H1 (cell line): ENCODE measurements at regions not wholly inside any gene's neighbourhood (a gene's known extent, or its start where the extent isn't known, plus 50 kb on each side); places are given as distances from the start of the nearest gene placed in this dataset.

ENCODE experiments used
- CTCF ChIA-PET: fragments of 300-600 bp; sonication (Branson Sonifier 250); formaldehyde crosslinking; loops from one replicate; lab custom pipeline; 2021; ENCODE audit not compliant: partially characterized antibody; lab: Charles Lee
- POLR2A ChIA-PET: fragments of 300-600 bp; sonication (Branson Sonifier 250); formaldehyde crosslinking; loops from one replicate; lab custom pipeline; 2021; ENCODE audit warnings: inconsistent platforms; ENCODE audit not compliant: partially characterized antibody; lab: Charles Lee
- DNase-seq, 2 experiments: peaks; one replicate each; pipeline versions ENCODE4 v3.0.0 to v3.0.0-alpha.2; 2010 to 2022; ENCODE audit warnings: low spot score in 2 of 2, low read depth in 1 of 2, mixed read lengths in 1 of 2
- FAIRE-seq: peaks from 2 replicates; lab custom pipeline; 2011; peaks lifted over from hg19 to GRCh38; lab: Jason Lieb, UNC
- H2AFZ ChIP-seq: 2 replicates; pipeline ENCODE4 v1.8.1; 2012; ENCODE audit warnings: low read length, inconsistent platforms
- H2AK5ac ChIP-seq: 2 replicates; pipeline ENCODE4 v1.6.1; 2013; ENCODE audit warnings: low read depth, low read length
- H2BK120ac ChIP-seq: replicated peaks from 2 replicates; pipeline ENCODE3; 2013; ENCODE audit warnings: low read depth, low read length, inconsistent platforms
- H2BK12ac ChIP-seq: 2 replicates; pipeline ENCODE4 v1.6.1; 2013; ENCODE audit warnings: low read depth, low read length
- H2BK15ac ChIP-seq: 2 replicates; pipeline ENCODE4 v1.6.1; 2013; ENCODE audit warnings: low read length
- H2BK20ac ChIP-seq: 2 replicates; pipeline ENCODE4 v1.6.1; 2013; ENCODE audit warnings: low read length
- H2BK5ac ChIP-seq: 2 replicates; pipeline ENCODE4 v1.6.1; 2013; ENCODE audit warnings: low read depth, low read length
- H3K14ac ChIP-seq: 2 replicates; pipeline ENCODE4 v1.6.1; 2013; ENCODE audit warnings: inconsistent platforms; ENCODE audit not compliant: insufficient read length
- H3K18ac ChIP-seq: 2 replicates; pipeline ENCODE4 v1.6.1; 2013; ENCODE audit warnings: low read length; ENCODE audit errors: extremely low read depth
- H3K23ac ChIP-seq: 2 replicates; pipeline ENCODE4 v1.6.1; 2013; ENCODE audit warnings: inconsistent platforms; ENCODE audit not compliant: insufficient read length
- H3K23me2 ChIP-seq: 2 replicates; pipeline ENCODE4 v1.6.1; 2013; ENCODE audit warnings: low read depth, low read length
- H3K27ac ChIP-seq: 2 replicates; pipeline ENCODE4 v1.6.1; 2011; ENCODE audit warnings: low read depth, low read length, inconsistent platforms
- H3K27me3 ChIP-seq, 4 experiments: replicated peaks in 1 of 4; 1 replicate in 1 of 4; 2 replicates in 3 of 4; pipeline versions ENCODE4 v1.6.1 to v1.8.1; 2011 to 2013; ENCODE audit warnings: low read length in 3 of 4, mild to moderate bottlenecking in 3 of 4, inconsistent platforms in 2 of 4, mixed read lengths in 2 of 4, moderate library complexity in 1 of 4; ENCODE audit not compliant: control insufficient read depth in 3 of 4, insufficient read depth in 3 of 4; ENCODE audit errors: extremely low read depth in 1 of 4
- H3K36me3 ChIP-seq, 4 experiments: 2 replicates each; pipeline versions ENCODE4 v1.6.1 to v1.8.1; 2011 to 2013; ENCODE audit warnings: mild to moderate bottlenecking in 4 of 4, low read length in 3 of 4, moderate library complexity in 2 of 4, control low read depth in 1 of 4, inconsistent platforms in 1 of 4; ENCODE audit not compliant: insufficient read depth in 4 of 4, control insufficient read depth in 2 of 4
- H3K4ac ChIP-seq: replicated peaks from 2 replicates; pipeline ENCODE3; 2013; ENCODE audit warnings: low read length, low read depth, mixed read lengths, inconsistent platforms; ENCODE audit not compliant: insufficient read length
- H3K4me1 ChIP-seq, 4 experiments: replicated peaks in 1 of 4; 1 replicate in 1 of 4; 2 replicates in 3 of 4; pipeline versions ENCODE4 v1.6.1 to v1.8.1; 2011 to 2013; ENCODE audit warnings: low read length in 3 of 4, inconsistent platforms in 2 of 4, mixed read lengths in 1 of 4; ENCODE audit not compliant: insufficient read depth in 4 of 4, control insufficient read depth in 3 of 4
- H3K4me2 ChIP-seq, 2 experiments: 2 replicates each; pipeline versions ENCODE4 v1.6.1 to v1.8.1; 2011 to 2013; ENCODE audit warnings: low read depth in 2 of 2, low read length in 2 of 2, control low read depth in 1 of 2, inconsistent platforms in 1 of 2, mild to moderate bottlenecking in 1 of 2; ENCODE audit not compliant: insufficient read depth in 1 of 2
- H3K4me3 ChIP-seq, 4 experiments: fragments of 200-600, 300-600 bp in 1 of 4; sonication (generic), shearing (Covaris generic), sonication (Bioruptor Twin) in 1 of 4; 2 replicates each; pipeline versions ENCODE4 v1.5.1 to v1.8.1; 2011 to 2016; ENCODE audit warnings: low read length in 4 of 4, low read depth in 3 of 4, control low read depth in 2 of 4, inconsistent platforms in 2 of 4, mild to moderate bottlenecking in 2 of 4, mixed read lengths in 1 of 4, moderate library complexity in 1 of 4; ENCODE audit not compliant: insufficient read depth in 2 of 4; ENCODE audit errors: extremely low read depth in 1 of 4
- H3K56ac ChIP-seq: replicated peaks from 2 replicates; pipeline ENCODE3; 2013; ENCODE audit warnings: low read depth, mild to moderate bottlenecking, mixed read lengths, low read length, inconsistent platforms; ENCODE audit not compliant: insufficient read length
- H3K79me1 ChIP-seq: 2 replicates; pipeline ENCODE4 v1.6.1; 2013; ENCODE audit warnings: low read depth, low read length, control low read depth
- H3K79me2 ChIP-seq, 2 experiments: 2 replicates each; pipeline versions ENCODE4 v1.6.1 to v1.8.1; 2012 to 2013; ENCODE audit warnings: low read length in 2 of 2, mild to moderate bottlenecking in 2 of 2, inconsistent platforms in 1 of 2; ENCODE audit not compliant: insufficient read depth in 2 of 2, control insufficient read depth in 1 of 2
- H3K9ac ChIP-seq, 4 experiments: replicated peaks in 1 of 4; 1 replicate in 1 of 4; 2 replicates in 3 of 4; pipeline versions ENCODE4 v1.6.1 to v1.8.1; 2011 to 2013; ENCODE audit warnings: low read depth in 3 of 4, low read length in 3 of 4, control low read depth in 2 of 4, mild to moderate bottlenecking in 2 of 4, moderate library complexity in 2 of 4, inconsistent platforms in 1 of 4; ENCODE audit errors: extremely low read depth in 1 of 4
- H3K9me3 ChIP-seq, 2 experiments: 2 replicates each; pipeline versions ENCODE4 v1.6.1 to v1.8.1; 2012 to 2013; ENCODE audit warnings: mild to moderate bottlenecking in 2 of 2, moderate library complexity in 2 of 2, control low read depth in 1 of 2, inconsistent platforms in 1 of 2, low read depth in 1 of 2, low read length in 1 of 2, mixed read lengths in 1 of 2; ENCODE audit not compliant: insufficient read depth in 2 of 2
- H4K20me1 ChIP-seq, 2 experiments: replicated peaks in 1 of 2; 2 replicates each; pipeline versions ENCODE3 to v1.8.1; 2011 to 2013; ENCODE audit warnings: inconsistent platforms in 2 of 2, low read length in 2 of 2, mild to moderate bottlenecking in 1 of 2; ENCODE audit not compliant: insufficient read depth in 2 of 2, control insufficient read depth in 1 of 2
- H4K5ac ChIP-seq: 2 replicates; pipeline ENCODE4 v1.6.1; 2013; ENCODE audit warnings: low read length, low read depth, mixed read lengths, inconsistent platforms; ENCODE audit not compliant: insufficient read length
- H4K8ac ChIP-seq: 2 replicates; pipeline ENCODE4 v1.8.0; 2013; ENCODE audit warnings: mild to moderate bottlenecking, moderate library complexity, low read length, inconsistent platforms; ENCODE audit not compliant: insufficient read depth; ENCODE audit errors: extremely low read depth
- H4K91ac ChIP-seq: replicated peaks from 2 replicates; pipeline ENCODE3; 2013; ENCODE audit warnings: low read length, mixed read lengths, inconsistent platforms; ENCODE audit not compliant: insufficient read length
- WGBS, 2 experiments: shearing (Covaris generic) in 1 of 2; methylation state at CpG; one replicate each; pipeline versions ENCODE4 v1.1.6 to v1.1.7; 2013 to 2015; ENCODE audit warnings: low lambda C conversion rate in 2 of 2, mixed read lengths in 2 of 2, inconsistent platforms in 1 of 2, low coverage in 1 of 2, missing lambda C conversion rate in 1 of 2; ENCODE audit not compliant: insufficient replicate concordance in 2 of 2, insufficient coverage in 1 of 2, insufficient read length in 1 of 2; ENCODE audit errors: extremely low coverage in 1 of 2, missing lambda C conversion rate in 1 of 2; 5-methylcytosine and 5-hydroxymethylcytosine counted together

GRCh38 chr12:63003223-63003819 lies 68.4 kb upstream of the PPM1H start:
- Histone ChIP-seq H3K9me3 (no peaks in the 10 kb centered on the region), H4K91ac (no peak overlapping the region), H3K27me3 (no peaks in the 10 kb centered on the region; a peak in 1 of 7 replicates), H2BK5ac (no peak overlapping the region), H2BK20ac (no peak overlapping the region), H3K36me3 (no peaks in the 10 kb centered on the region), H3K79me2 (no peaks in the 10 kb centered on the region), H2BK12ac (no peak overlapping the region), H2BK120ac (no peak overlapping the region), H2AFZ (no peak overlapping the region), H2AK5ac (no peak overlapping the region), H3K18ac (no peak overlapping the region), H3K9ac (no peak overlapping the region), H3K56ac (no peak overlapping the region), H3K4ac (no peak overlapping the region), H3K79me1 (no peaks in the 10 kb centered on the region), H4K20me1 (no peaks in the 10 kb centered on the region), H3K4me1 (peaks cover 0 to 5% (median 0%) of the 10 kb centered on the region in 4 experiments; a peak in 1 of 7 replicates), H4K5ac (no peak overlapping the region), H3K23me2 (no peaks in the 10 kb centered on the region), H3K14ac (no peak overlapping the region), H3K4me2 (no peak overlapping the region), H4K8ac (no peak overlapping the region), H3K27ac (no peak overlapping the region), H3K23ac (no peak overlapping the region), H3K4me3 (no peak overlapping the region), H2BK15ac (no peak overlapping the region)
- DNase-seq (no peak), FAIRE-seq (no peak)
- ChIA-PET POLR2A (no interaction called here), CTCF (interaction anchor here (1.0 to 1.4 kb wide), 2 partner anchors 9 to 185 kb away, joined by 3 read pairs; no protein-coding TSS in a partner anchor)
- WGBS, 2 experiments: 95% methylated on average over 22 of the region's 22 CpGs; no CpG with 5 or more reads in 1 of the 2 experiments
